ENCODE measurements at regions not wholly inside any gene's neighbourhood (a gene's known extent, or its start where the extent isn't known, plus 50 kb on each side); places are given as distances from the start of the nearest gene placed in this dataset.
"Not testable (repeated sequence)": the region's sequence is repeated elsewhere in the genome, so short reads cannot be mapped to it uniquely, and the experiment has no call there.

GRCh38 chr3:70507486-70507885 lies 195.0 kb upstream of the MDFIC2 start:
- DNase-seq = no peak

- no peak for DNase-seq
Observed at GRCh38 chr3:70506775-70507174, 194.3 kb upstream of the MDFIC2 start.

- no peak for DNase-seq
Observed at GRCh38 chr3:70501561-70501960, 189.1 kb upstream of the MDFIC2 start.

DNA sequence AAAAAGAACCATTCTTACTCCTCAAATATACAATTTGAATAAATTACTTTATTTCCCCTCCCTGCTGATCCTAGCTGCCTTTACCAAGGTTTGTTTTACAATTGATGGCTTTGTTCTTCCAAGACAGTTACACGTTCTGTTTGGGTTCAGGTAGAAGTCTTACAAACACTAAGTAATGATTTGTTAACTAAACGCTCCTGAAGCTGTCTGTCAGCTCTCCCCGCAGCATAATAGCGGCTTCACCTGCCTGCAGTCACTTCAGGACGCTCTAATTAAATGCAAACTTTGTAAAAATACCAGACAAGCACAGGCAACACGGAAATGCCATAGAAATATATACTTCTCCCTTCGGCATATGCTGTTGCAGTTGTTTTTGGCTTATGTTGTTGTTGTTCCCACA lies 176.4 kb upstream of the MDFIC2 start:
- DNase-seq = no peak

- DNase-seq = no peak
Observed at GRCh38 chr3:70488131-70488530, 175.7 kb upstream of the MDFIC2 start.

DNA sequence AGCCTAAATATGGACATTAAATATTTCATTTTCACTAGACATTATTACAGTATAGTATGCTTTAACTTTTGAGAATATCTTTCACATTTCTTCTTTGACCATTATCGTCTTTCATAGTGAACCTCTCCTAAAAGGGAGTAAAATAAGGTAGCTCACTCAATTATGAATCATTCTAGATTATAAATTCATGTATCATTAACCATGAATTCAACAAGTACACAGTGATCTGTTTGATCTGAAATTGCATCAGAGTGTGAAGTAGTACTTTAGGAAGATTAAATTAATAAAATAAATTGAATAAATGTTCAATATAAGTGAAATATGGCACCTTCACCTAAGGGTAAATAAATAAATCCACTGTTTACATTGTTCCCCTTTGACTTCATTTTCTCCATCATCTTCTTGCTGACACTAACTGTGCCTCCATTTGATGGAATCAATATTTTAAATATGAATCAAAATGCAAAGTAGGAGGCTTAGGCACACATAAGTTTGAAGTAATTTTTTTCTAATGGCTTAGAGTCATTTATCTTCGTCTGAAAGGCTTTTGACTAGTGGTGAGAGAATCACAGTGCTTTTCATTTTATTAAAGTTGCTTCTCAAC lies 174.1 kb upstream of the MDFIC2 start:
- no peak for DNase-seq

DNA sequence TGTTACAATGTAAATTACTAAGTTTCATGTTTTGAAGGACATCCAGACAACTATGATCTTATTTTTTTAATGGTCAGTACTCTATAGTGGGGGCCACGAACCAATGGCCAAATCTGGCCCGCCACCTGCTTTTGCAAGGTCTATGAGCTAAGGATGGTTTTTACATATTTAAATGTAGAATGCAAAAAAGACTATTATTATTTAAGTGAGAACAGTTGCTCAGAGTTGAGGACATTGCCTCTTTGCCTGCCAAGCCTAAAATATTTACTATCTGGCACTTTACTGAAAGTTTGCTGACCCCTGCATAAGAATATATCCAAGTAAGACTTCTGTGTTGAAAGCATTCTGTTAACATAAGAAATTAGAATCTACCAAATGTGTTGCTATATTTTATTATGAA lies 163.7 kb upstream of the MDFIC2 start:
- DNase-seq = no peak

DNA sequence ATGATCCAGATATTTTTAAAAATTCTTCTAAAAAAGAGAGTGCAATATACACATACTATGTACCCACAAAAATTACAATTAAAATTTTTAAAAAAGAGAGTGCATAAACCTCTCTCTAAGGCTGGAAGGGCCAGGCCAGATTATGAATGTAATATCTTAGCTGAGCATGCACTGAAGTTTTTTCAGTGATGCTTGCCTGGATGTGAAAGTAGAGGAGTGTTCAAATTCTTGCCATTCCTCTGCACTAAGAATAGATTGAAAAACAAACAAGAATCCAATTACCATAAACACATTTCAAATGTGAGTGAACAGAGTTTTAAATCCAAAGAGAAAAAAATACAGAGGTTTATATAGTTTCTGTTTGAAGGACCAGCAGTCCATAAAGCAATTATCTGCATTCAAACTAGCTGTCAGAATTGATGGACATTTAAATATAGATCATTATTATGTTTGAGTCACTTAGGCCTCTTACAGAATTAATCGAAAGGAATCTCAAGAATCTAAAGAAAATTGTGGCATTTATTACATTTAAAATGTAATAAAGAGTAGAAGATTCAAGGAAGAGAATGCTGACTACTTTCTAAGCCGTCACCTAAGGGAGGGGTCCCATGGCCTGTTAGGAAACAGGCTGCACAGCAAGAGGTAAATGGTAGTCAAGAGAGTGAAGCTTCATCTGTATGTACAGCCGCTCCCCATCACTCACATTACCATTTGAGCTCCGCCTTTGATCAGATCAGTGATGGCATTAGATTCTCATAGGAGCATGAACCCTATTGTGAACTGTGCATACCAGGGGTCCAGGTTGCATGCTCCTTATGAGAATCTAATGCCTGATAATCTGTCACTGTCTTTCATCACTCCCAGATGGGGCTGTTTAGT lies 159.3 kb upstream of the MDFIC2 start:
- no peak for DNase-seq

DNA sequence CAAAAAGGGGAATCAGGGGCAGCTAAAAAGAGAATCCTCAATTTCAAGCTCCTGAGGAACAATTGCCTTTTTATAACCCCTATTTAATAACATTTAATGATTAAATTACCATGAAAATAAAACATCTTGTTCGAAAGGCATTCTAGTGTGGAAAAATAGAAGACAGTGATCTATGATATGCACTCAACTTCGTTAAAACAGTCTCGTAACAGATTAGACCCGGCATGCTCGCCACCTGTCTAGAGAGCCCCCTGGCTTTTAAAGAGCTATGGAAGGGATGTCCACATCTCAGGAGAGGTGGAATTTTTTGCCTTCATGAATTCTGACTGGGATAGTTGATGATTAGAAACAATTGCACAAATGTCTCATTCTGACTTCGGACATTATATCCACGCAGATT lies 153.7 kb upstream of the MDFIC2 start:
- no peak for DNase-seq

GRCh38 chr3:70464876-70465275 lies 152.4 kb upstream of the MDFIC2 start:
- no peak for DNase-seq

- DNase-seq = no peak
Observed at GRCh38 chr3:70464465-70464864, 152.0 kb upstream of the MDFIC2 start.

GRCh38 chr3:70450220-70450619 lies 137.8 kb upstream of the MDFIC2 start:
- not testable (repeated sequence) for DNase-seq

GRCh38 chr3:70435422-70435821 lies 123.0 kb upstream of the MDFIC2 start:
- DNase-seq = not testable (repeated sequence)

- no peak for DNase-seq
Observed at GRCh38 chr3:70433091-70433490, 120.7 kb upstream of the MDFIC2 start.

- no peak for DNase-seq
Observed at GRCh38 chr3:70431911-70432310, 119.5 kb upstream of the MDFIC2 start.

DNA sequence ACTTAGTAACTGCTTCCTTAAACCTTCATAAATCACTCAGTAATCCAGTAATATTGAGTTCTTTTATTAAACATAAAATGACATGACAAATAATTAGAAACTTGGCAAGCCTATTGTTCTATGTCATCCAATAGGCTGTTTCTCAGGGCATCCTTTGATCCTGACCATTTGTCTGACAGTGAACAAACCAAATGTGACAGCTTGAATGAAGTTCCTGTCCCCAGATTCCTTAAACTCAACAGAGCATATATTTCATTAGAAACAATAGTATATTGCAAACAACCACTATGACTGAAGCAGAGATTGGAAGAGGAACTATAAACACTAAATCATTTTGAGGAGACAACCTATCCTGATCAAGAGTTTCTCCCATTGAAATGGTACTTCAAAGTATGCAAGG lies 113.6 kb upstream of the MDFIC2 start:
- no peak for DNase-seq

GRCh38 chr3:70421506-70421905 lies 109.1 kb upstream of the MDFIC2 start:
- no peak for DNase-seq

DNA sequence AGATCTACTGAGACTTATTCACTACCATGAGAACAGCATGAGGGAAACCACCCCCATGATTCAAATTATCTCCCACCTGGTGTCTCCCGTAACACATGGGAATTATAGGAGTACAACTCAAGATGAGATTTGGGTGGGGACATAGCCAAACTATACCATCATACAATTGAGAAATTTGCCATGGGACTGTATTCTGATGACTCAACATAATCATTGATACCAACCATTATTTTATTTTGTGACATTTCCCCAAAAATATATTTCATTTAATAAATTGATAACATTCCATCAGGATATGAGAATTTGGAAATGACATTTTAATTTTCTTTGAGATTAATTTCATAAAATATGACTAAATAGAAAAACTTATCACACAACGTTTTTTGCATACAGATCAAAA lies 96.6 kb upstream of the MDFIC2 start:
- no peak for DNase-seq

DNA sequence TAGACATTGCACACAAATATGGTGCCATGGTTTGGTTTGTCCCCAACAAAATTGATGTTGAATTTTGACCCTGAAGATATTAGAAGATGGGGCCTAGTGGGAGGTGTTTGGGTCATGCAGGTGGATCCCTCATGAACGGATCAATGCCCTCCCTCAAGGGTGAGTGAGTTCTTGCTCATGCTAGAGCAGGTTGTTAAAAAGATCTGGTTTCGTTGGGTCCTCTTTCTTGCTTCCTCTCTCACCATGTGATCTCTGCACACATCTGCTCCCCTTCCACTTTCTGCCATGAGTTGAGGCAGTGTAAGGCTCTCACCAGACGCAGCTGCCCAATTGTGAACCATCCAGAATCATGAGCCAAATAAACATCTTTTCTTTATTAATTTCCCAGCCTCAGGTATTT lies 87.8 kb upstream of the MDFIC2 start:
- DNase-seq = no peak

DNA sequence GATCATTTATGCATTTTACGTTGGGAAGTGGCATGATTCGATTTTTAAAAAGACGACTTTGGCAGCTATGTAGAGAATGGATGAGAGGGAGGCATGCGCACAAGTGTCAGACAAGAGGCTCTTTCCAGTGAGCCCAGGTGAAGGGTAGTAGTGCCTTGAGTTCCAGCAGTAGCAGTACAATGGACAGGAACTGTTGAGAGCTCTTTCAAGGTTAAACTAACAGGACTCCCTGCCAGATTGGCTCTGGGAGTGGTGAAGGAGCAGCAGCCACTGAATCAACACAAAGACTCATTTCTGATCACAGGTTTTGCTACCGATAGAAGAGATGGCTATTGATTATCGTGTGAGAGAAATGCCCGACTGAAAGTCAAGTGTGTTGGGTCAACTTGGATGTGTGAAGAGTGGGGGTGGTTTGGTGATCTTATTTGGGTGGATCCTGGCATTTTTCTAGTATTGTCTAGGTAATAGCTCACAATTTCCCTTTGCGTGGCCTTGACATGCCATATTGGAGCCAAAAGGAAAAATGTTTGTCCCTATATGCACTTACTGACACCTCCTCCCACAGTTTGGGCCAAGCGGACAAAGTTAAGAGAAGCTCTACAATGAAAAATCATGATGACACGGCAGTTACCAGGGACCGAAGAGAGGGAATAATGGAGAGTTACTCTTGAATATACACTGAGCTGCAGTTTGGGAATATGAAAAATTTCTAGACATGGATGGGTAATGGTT lies 81.6 kb upstream of the MDFIC2 start:
- no peak for DNase-seq

GRCh38 chr3:70392227-70392626 lies 79.8 kb upstream of the MDFIC2 start:
- no peak for DNase-seq

GRCh38 chr3:70387889-70388288 lies 75.5 kb upstream of the MDFIC2 start:
- DNase-seq = no peak
